Heart right ventricle (tissue), 16 donors: ENCODE measurements at regions not wholly inside any gene's neighbourhood (a gene's known extent, or its start where the extent isn't known, plus 50 kb on each side); places are given as distances from the start of the nearest gene placed in this dataset.

Experiments used
- ATAC-seq, 8 donors: fragments of 200-7000 bp; cut with Tn5 transposase; one replicate each; pipeline ENCODE4 v1.9.1; 2020; ENCODE audit warnings: mild to moderate bottlenecking in 8 of 8, moderate library complexity in 8 of 8, moderate number of reproducible peaks in 1 of 8
- DNase-seq, 2 donors: peaks; one replicate each; pipeline ENCODE4 v3.0.0-alpha.2; 2020
- H3K27ac ChIP-seq, 10 donors: fragments of 200-600 bp; sonication (generic) in 2 of 10; one replicate each; pipeline versions ENCODE4 v1.5.0 to v1.8.0; 2020 to 2022; ENCODE audit warnings: mild to moderate bottlenecking in 3 of 10
- H3K27me3 ChIP-seq, 7 donors: fragments of 200-600 bp; one replicate each; pipeline ENCODE4 v1.8.0; 2021 to 2022; ENCODE audit warnings: mild to moderate bottlenecking in 2 of 7
- H3K36me3 ChIP-seq, 9 donors: fragments of 200-600 bp; sonication (generic) in 1 of 9; one replicate each; pipeline versions ENCODE4 v1.5.0 to v1.8.0; 2020 to 2022; ENCODE audit warnings: mild to moderate bottlenecking in 2 of 9
- H3K4me1 ChIP-seq, 9 donors: fragments of 200-600 bp; sonication (generic) in 1 of 9; one replicate each; pipeline versions ENCODE4 v1.5.0 to v1.8.0; 2020 to 2022; ENCODE audit warnings: mild to moderate bottlenecking in 4 of 9
- H3K4me3 ChIP-seq, 10 donors: fragments of 200-600 bp; sonication (generic) in 2 of 10; one replicate each; pipeline versions ENCODE4 v1.5.0 to v1.8.0; 2020 to 2022; ENCODE audit warnings: mild to moderate bottlenecking in 7 of 10, moderate library complexity in 2 of 10
- H3K9me3 ChIP-seq, 11 donors: fragments of 200-600 bp in 10 of 11; sonication (generic) in 2 of 11; one replicate each; pipeline versions ENCODE4 v1.5.0 to v1.8.0; 2013 to 2022; ENCODE audit warnings: mild to moderate bottlenecking in 2 of 11, control low read depth in 1 of 11, moderate library complexity in 1 of 11
- CTCF ChIP-seq, 9 donors: fragments of 200-600 bp; sonication (generic) in 2 of 9; IDR thresholded peaks; one replicate each; pipeline versions ENCODE4 v1.5.0 to v1.8.0; 2021 to 2022; ENCODE audit warnings: antibody characterized with exemption in 9 of 9, mild to moderate bottlenecking in 5 of 9, moderate library complexity in 1 of 9
- WGBS, 2 donors: extraction: QIAGEN DNeasy Blood & Tissue Kit; methylation state at CpG; one replicate each; pipeline ENCODE4 v1.1.7; 2013; ENCODE audit warnings: inconsistent platforms in 1 of 2; 5-methylcytosine and 5-hydroxymethylcytosine counted together
- intact Hi-C, 10 donors: fragments of 100-400 bp; cut with DNase I; formaldehyde crosslinking; loops; one replicate each; pipeline versions ENCODE4 v1.11.1 to v1.14.2; 2022
- donor health status: Arrhythmogenic right ventricular cardiomyopathy.
- donor health status: ischemic (EF 13 %, LVEDD 7.1; RV severe dilation, severe dysfunction).
- donor health status: healthy with polysubstance abuse.
- donor health status: DM: no; HTN: yes; CAD: no.
- donor health status: DM: no; HTN: no; CAD: no.
- donor health status: ischemic (EF 25% LVEDD 6.9; RV normal size, moderate dysfunction).
- donor health status: ischemic (EF 25% LVEDD 5.7; RV mildly dilated, moderate dysfunction).
- donor health status: healthy.
- donor health status: DM: yes; HTN: yes; CAD: no.
- donor health status: Ischemic cardiomyopathy.
- donor health status: ischemic (EF 35%, LVEDD 5.7; RV mildly dilated, moderate dysfunction).
- donor health status: nonischemic (EF 11% LVEDD 7.7; RV severe dilation, severe dysfunction).
- donor health status: DM: yes; HTN: yes; CAD: no.
- donor health status: PGD.
- donor health status: ischemic (EF 29% LVEDD 5.4; RV normal size, mild dysfunction).
- donor health status: nonischemic (EF 23%, LVEDD 6.1; RV moderate dilation, normal function).

GRCh38 chr5:173757403-173758209 is 130.5 kb upstream of the CPEB4 start:
- no peaks in the 10 kb centered on the region for H3K9me3 ChIP-seq
- no peak for TF ChIP-seq CTCF (IDR thresholded peaks at IDR 0.05)
- ATAC-seq = peak in 4 of 8 donors; percentile 7 to 51 (median 24)
- no peak overlapping the region for H3K4me3 ChIP-seq
- H3K27me3 ChIP-seq = no peaks in the 10 kb centered on the region
- intact Hi-C loops = loop anchor here in 5 of 10 donors (2.0 to 10.0 kb wide), 6 partner anchors 50 to 217 kb away; no protein-coding TSS in a partner anchor
- peaks cover 0 to 40% (median 7%) of the 10 kb centered on the region in 9 donors for H3K4me1 ChIP-seq
- WGBS, 2 donors = 39 to 41% methylated on average over 12 of the region's 12 CpGs
- DNase-seq = no peak
- peak overlapping the region in 5 of 10 donors; percentile 31 to 57 (median 41) for H3K27ac ChIP-seq
- H3K36me3 ChIP-seq = no peaks in the 10 kb centered on the region

GRCh38 chr5:173758676-173759075 is 129.5 kb upstream of the CPEB4 start:
- ATAC-seq = peak in 1 of 8 donors; percentile 49
- Histone ChIP-seq H3K4me3 (no peak overlapping the region), H3K27me3 (no peaks in the 10 kb centered on the region), H3K27ac (no peak overlapping the region), H3K4me1 (peaks cover 0 to 37% (median 7%) of the 10 kb centered on the region in 9 donors), H3K36me3 (no peaks in the 10 kb centered on the region), H3K9me3 (no peaks in the 10 kb centered on the region)
- 67 to 73% methylated on average over 3 of the region's 3 CpGs for WGBS, 2 donors
- no peak for TF ChIP-seq CTCF (IDR thresholded peaks at IDR 0.05)
- intact Hi-C loops = loop anchor here in 4 of 10 donors (5.0 to 10.0 kb wide), 5 partner anchors 51 to 216 kb away; no protein-coding TSS in a partner anchor
- no peak for DNase-seq

- H3K27me3 ChIP-seq = no peaks in the 10 kb centered on the region
- no peak overlapping the region for H3K27ac ChIP-seq
- H3K4me1 ChIP-seq = peaks cover 0 to 41% (median 12%) of the 10 kb centered on the region in 9 donors
- DNase-seq (no peak), ATAC-seq (peak in 1 of 8 donors; percentile 17)
- intact Hi-C loops = loop anchor here in 7 of 10 donors (5.0 to 10.0 kb wide), 8 partner anchors 52 to 215 kb away; partner anchors contain the start of gene CPEB4 (in 1 of the 7)
- H3K4me3 ChIP-seq = no peak overlapping the region
- H3K36me3 ChIP-seq = no peaks in the 10 kb centered on the region
- 75 to 82% methylated on average over 8 of the region's 8 CpGs for WGBS, 2 donors
- TF ChIP-seq CTCF (IDR thresholded peaks at IDR 0.05) = no peak
- H3K9me3 ChIP-seq = no peaks in the 10 kb centered on the region
Measured at GRCh38 chr5:173759691-173760090, 128.5 kb upstream of the CPEB4 start.

GRCh38 chr5:173760461-173761177 is 127.5 kb upstream of the CPEB4 start:
- no peak for ATAC-seq
- peaks cover 0 to 48% (median 15%) of the 10 kb centered on the region in 9 donors for H3K4me1 ChIP-seq

More at GRCh38 chr5:173760461-173761177, 127.5 kb upstream of the CPEB4 start:
- Histone ChIP-seq H3K9me3 (no peaks in the 10 kb centered on the region), H3K36me3 (no peaks in the 10 kb centered on the region), H3K27ac (no peak overlapping the region), H3K27me3 (no peaks in the 10 kb centered on the region), H3K4me3 (no peak overlapping the region)
- 69% methylated on average over 5 of the region's 5 CpGs for WGBS, 2 donors
- intact Hi-C loops = loop anchor here in 4 of 10 donors (10.0 kb wide), 5 partner anchors 124 to 214 kb away; partner anchors contain the start of gene CPEB4 (in 1 of the 4)
- TF ChIP-seq CTCF (IDR thresholded peaks at IDR 0.05) = no peak
- no peak for DNase-seq
